ENCODE measurements at regions not wholly inside any gene's neighbourhood (a gene's known extent, or its start where the extent isn't known, plus 50 kb on each side); places are given as distances from the start of the nearest gene placed in this dataset.

GRCh38 chr2:22221006-22221405 lies 1097.2 kb downstream of the TDRD15 start:
- no peak for TF ChIP-seq CTCF (IDR thresholded peaks at IDR 0.05; ENCODE audit: insufficient read depth, low read length)
- no peak for DNase-seq (ENCODE audit: low read depth)
- no peak overlapping the region for H3K4me3 ChIP-seq (ENCODE audit: low read depth, low read length)

- DNase-seq (ENCODE audit: low read depth) = no peak
- TF ChIP-seq CTCF (IDR thresholded peaks at IDR 0.05; ENCODE audit: insufficient read depth, low read length) = no peak
- H3K4me3 ChIP-seq (ENCODE audit: low read depth, low read length) = no peak overlapping the region
These were observed 1115.2 kb downstream of the TDRD15 start for GRCh38 chr2:22238967-22239366.

GRCh38 chr2:22247466-22247865 lies 1123.7 kb downstream of the TDRD15 start:
- DNase-seq (ENCODE audit: low read depth) = no peak
- no peak overlapping the region for H3K4me3 ChIP-seq (ENCODE audit: low read depth, low read length)
- TF ChIP-seq CTCF (IDR thresholded peaks at IDR 0.05; ENCODE audit: insufficient read depth, low read length) = no peak

DNA sequence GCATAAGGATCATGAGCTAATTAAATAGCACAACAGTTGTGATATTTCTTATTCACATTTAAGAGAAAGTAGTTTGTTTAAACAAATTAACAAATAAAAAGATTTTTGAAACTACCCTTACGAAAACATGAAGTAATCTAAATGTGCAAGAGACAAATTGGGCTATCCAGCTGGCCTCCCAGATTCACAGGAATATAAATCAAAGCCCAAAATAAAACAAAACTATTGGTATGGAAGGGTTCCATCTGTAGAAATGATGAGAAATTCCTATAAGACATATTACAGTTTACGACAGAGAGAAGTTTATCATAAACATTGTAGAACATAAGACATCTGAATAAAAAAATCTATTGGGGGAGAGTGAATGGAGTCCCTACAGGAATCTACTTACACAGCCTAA lies 1125.1 kb downstream of the TDRD15 start:
- no peak for TF ChIP-seq CTCF (IDR thresholded peaks at IDR 0.05; ENCODE audit: insufficient read depth, low read length)
- H3K4me3 ChIP-seq (ENCODE audit: low read depth, low read length) = no peak overlapping the region
- DNase-seq (ENCODE audit: low read depth) = no peak

DNA sequence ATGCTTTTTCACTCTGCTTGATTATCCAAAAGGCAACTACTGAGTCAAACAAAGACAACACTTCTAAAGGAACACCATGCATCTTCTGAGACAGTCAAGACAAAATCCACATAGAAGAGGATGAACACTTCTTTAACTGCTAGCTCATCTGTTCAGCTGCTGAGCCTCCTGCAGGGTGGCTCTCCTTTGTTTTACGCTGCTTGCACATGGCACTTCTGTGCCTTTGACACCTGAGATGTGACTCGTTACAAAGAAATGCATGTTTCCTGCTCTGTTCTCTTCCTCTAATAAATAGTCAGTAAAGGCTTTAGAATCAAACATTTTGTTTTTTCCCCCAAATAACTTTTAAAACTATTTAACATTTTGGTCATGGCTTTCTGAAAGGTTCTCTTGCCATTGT lies 1129.4 kb downstream of the TDRD15 start:
- no peak for DNase-seq (ENCODE audit: low read depth)
- TF ChIP-seq CTCF (IDR thresholded peaks at IDR 0.05; ENCODE audit: insufficient read depth, low read length) = no peak
- H3K4me3 ChIP-seq (ENCODE audit: low read depth, low read length) = no peak overlapping the region

GRCh38 chr2:22261165-22261564 lies 1123.8 kb upstream of the KLHL29 start:
- H3K4me3 ChIP-seq (ENCODE audit: low read depth, low read length) = no peak overlapping the region
- TF ChIP-seq CTCF (IDR thresholded peaks at IDR 0.05; ENCODE audit: insufficient read depth, low read length) = no peak
- no peak for DNase-seq (ENCODE audit: low read depth)

DNA sequence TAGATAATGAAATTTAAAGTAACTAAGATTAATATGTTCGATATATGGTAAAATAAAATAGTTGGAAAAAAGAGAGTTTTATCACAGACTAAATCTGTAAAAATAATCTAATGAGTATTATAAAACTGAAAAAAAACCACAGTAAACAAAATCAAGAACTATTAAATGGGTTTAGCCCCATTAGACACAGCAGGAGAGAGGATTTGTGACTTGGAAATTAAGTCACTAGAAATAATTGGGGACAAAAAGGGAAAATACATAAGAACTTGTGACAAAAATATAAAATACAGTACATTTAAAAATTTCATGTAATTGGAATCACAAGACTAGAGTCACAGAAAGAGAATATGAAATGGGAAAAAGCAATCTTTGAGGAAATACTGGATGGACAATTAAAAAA lies 1114.6 kb upstream of the KLHL29 start:
- no peak overlapping the region for H3K4me3 ChIP-seq (ENCODE audit: low read depth, low read length)
- no peak for DNase-seq (ENCODE audit: low read depth)
- no peak for TF ChIP-seq CTCF (IDR thresholded peaks at IDR 0.05; ENCODE audit: insufficient read depth, low read length)

Data from fibroblast of the aortic adventitia (primary cell).